WI38 (cell line): ENCODE measurements at regions not wholly inside any gene's neighbourhood (a gene's known extent, or its start where the extent isn't known, plus 50 kb on each side); places are given as distances from the start of the nearest gene placed in this dataset.

ENCODE experiments used
- H3K4me3 ChIP-seq: 2 replicates; pipeline ENCODE4 v1.5.1; 2011; ENCODE audit warnings: low read depth, mild to moderate bottlenecking, control low read depth, low read length
- CTCF ChIP-seq: IDR thresholded peaks from 2 replicates; pipeline ENCODE4 v1.5.1; 2012; ENCODE audit warnings: low read depth, mild to moderate bottlenecking, control low read depth, low read length

GRCh38 chr18:24735624-24736231 lies 275.3 kb downstream of the HRH4 start:
- TF ChIP-seq CTCF: no peak
- H3K4me3 ChIP-seq: no peak overlapping the region

- TF ChIP-seq CTCF: no peak
These were observed 276.4 kb downstream of the HRH4 start for GRCh38 chr18:24736662-24737330.

GRCh38 chr18:24740829-24741228 lies 280.4 kb downstream of the HRH4 start:
- TF ChIP-seq CTCF: no peak
- no peak overlapping the region for H3K4me3 ChIP-seq

More at GRCh38 chr18:24736662-24737330, 276.4 kb downstream of the HRH4 start:
- no peak overlapping the region for H3K4me3 ChIP-seq

- no peak overlapping the region for H3K4me3 ChIP-seq
- no peak for TF ChIP-seq CTCF
These were observed 280.9 kb downstream of the HRH4 start for GRCh38 chr18:24741321-24741720.

- no peak overlapping the region for H3K4me3 ChIP-seq
- TF ChIP-seq CTCF: no peak
These were observed 281.7 kb downstream of the HRH4 start for GRCh38 chr18:24741965-24742724.

- TF ChIP-seq CTCF: no peak
- H3K4me3 ChIP-seq: no peak overlapping the region
These were observed 294.3 kb downstream of the HRH4 start for GRCh38 chr18:24754583-24755253.

GRCh38 chr18:24756385-24756784 lies 295.9 kb downstream of the HRH4 start:
- TF ChIP-seq CTCF: no peak
- no peak overlapping the region for H3K4me3 ChIP-seq
